Effector CD4-positive, alpha-beta T cell (primary cell): ENCODE measurements at regions not wholly inside any gene's neighbourhood (a gene's known extent, or its start where the extent isn't known, plus 50 kb on each side); places are given as distances from the start of the nearest gene placed in this dataset.
"Not testable (repeated sequence)": the region's sequence is repeated elsewhere in the genome, so short reads cannot be mapped to it uniquely, and the experiment has no call there.

ENCODE experiments used
- DNase-seq: peaks from one replicate; pipeline ENCODE4 v3.0.0-alpha.2; 2020

- no peak for DNase-seq
Measured at GRCh38 chr18:40313030-40313642, 1641.9 kb upstream of the PIK3C3 start.

GRCh38 chr18:40307627-40308026 is 1647.4 kb upstream of the PIK3C3 start:
- no peak for DNase-seq

- no peak for DNase-seq
Measured at GRCh38 chr18:40296717-40297413, 1658.2 kb upstream of the PIK3C3 start.

- no peak for DNase-seq
Measured at GRCh38 chr18:40292985-40293710, 1661.9 kb upstream of the PIK3C3 start.

- no peak for DNase-seq
Measured at GRCh38 chr18:40283560-40283959, 1671.5 kb upstream of the PIK3C3 start.

- DNase-seq, result not testable (repeated sequence)
Measured at GRCh38 chr18:40281356-40281755, 1673.7 kb upstream of the PIK3C3 start.

- no peak for DNase-seq
Measured at GRCh38 chr18:40274618-40275196, 1680.3 kb upstream of the PIK3C3 start.

- no peak for DNase-seq
Measured at GRCh38 chr18:40272630-40273231, 1682.3 kb upstream of the PIK3C3 start.

GRCh38 chr18:40259115-40259835 is 1695.8 kb upstream of the PIK3C3 start:
- DNase-seq, result no peak

- no peak for DNase-seq
Measured at GRCh38 chr18:40258311-40258710, 1696.7 kb upstream of the PIK3C3 start.

- DNase-seq, result no peak
Measured at GRCh38 chr18:40250236-40250635, 1704.8 kb upstream of the PIK3C3 start.

GRCh38 chr18:40249390-40250080 is 1705.5 kb upstream of the PIK3C3 start:
- DNase-seq, result no peak

GRCh38 chr18:40245612-40246011 is 1709.4 kb upstream of the PIK3C3 start:
- DNase-seq, result not testable (repeated sequence)

GRCh38 chr18:40243607-40244006 is 1711.4 kb upstream of the PIK3C3 start:
- no peak for DNase-seq

GRCh38 chr18:40235836-40236235 is 1719.2 kb upstream of the PIK3C3 start:
- DNase-seq, result no peak

GRCh38 chr18:40235323-40235722 is 1719.7 kb upstream of the PIK3C3 start:
- DNase-seq, result no peak

GRCh38 chr18:40233931-40234616 is 1721.0 kb upstream of the PIK3C3 start:
- no peak for DNase-seq

- no peak for DNase-seq
Measured at GRCh38 chr18:40222776-40223175, 1732.3 kb upstream of the PIK3C3 start.

GRCh38 chr18:40216856-40217255 is 1738.2 kb upstream of the PIK3C3 start:
- DNase-seq, result no peak

GRCh38 chr18:40215979-40216378 is 1739.1 kb upstream of the PIK3C3 start:
- DNase-seq, result no peak

- no peak for DNase-seq
Measured at GRCh38 chr18:40210696-40211095, 1744.3 kb upstream of the PIK3C3 start.
